ENCODE measurements at regions not wholly inside any gene's neighbourhood (a gene's known extent, or its start where the extent isn't known, plus 50 kb on each side); places are given as distances from the start of the nearest gene placed in this dataset.

DNA sequence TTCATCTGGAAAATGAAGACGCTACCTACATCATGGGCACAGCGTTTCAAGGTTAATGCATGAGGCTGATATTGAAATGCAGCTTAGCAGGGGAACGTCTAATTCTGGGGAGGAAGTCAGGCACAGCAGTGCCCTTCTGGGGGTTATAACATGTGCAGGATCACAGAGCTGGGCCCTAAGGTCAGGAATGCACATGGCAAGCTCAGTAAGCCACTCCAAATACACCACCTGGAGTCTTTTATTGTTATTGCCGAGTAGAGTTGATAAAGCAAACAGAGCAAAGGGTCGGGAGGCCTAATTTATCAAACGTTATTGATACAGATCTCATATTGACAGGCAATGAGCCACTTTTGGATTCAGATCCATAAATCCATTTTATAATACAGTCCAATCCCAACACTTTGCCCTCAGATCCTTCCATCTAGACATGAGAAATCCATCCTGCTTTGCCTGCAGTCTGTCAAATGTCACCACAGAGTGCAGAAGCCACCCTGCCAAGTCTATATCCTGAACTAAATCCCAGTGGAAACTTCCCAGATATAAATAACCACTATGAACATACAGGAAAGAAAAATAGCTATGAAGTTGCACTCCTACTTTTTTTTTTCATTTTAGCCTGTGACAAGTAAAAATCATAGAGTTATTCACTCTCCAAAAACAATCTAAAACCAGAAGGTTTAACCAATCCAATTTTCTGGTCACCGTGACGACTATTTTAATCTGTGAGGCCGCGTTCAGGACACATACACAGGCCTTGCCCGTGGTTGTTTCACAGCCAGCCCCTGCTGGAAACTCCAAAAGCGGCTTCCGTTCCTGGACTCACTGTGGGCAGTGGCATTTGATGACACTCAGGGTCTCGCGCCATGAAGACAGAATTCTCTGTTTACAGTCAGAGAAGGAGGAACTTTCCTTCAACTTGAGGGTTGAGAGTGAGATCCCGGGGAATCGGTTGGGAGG is 335.4 kb downstream of the DHX15 start:
- no peak overlapping the region for H3K4me3 ChIP-seq (ENCODE audit: low read depth, poor library complexity, severe bottlenecking)
- intact Hi-C loops (cut with DNase I; ENCODE audit: low total_unique reads): no loop called here
- TF ChIP-seq POLR2A (IDR thresholded peaks at IDR 0.05): no peak
- WGBS, 2 donors: 72 to 78% methylated on average over 17 of the region's 17 CpGs
- DNase-seq (ENCODE audit: low spot score in 2 of 2): no peak

GRCh38 chr4:24245491-24245820 is 338.9 kb downstream of the DHX15 start:
- TF ChIP-seq POLR2A (IDR thresholded peaks at IDR 0.05): no peak
- TF ChIP-seq, protein P1, sequence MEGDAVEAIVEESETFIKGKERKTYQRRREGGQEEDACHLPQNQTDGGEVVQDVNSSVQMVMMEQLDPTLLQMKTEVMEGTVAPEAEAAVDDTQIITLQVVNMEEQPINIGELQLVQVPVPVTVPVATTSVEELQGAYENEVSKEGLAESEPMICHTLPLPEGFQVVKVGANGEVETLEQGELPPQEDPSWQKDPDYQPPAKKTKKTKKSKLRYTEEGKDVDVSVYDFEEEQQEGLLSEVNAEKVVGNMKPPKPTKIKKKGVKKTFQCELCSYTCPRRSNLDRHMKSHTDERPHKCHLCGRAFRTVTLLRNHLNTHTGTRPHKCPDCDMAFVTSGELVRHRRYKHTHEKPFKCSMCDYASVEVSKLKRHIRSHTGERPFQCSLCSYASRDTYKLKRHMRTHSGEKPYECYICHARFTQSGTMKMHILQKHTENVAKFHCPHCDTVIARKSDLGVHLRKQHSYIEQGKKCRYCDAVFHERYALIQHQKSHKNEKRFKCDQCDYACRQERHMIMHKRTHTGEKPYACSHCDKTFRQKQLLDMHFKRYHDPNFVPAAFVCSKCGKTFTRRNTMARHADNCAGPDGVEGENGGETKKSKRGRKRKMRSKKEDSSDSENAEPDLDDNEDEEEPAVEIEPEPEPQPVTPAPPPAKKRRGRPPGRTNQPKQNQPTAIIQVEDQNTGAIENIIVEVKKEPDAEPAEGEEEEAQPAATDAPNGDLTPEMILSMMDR (IDR thresholded peaks at IDR 0.05): no peak
- DNase-seq (ENCODE audit: low spot score in 2 of 2): no peak
- intact Hi-C loops (cut with DNase I; ENCODE audit: low total_unique reads): no loop called here
- 53 to 57% methylated on average over 2 of the region's 2 CpGs for WGBS, 2 donors
- H3K4me3 ChIP-seq (ENCODE audit: low read depth, poor library complexity, severe bottlenecking): no peak overlapping the region

DNA sequence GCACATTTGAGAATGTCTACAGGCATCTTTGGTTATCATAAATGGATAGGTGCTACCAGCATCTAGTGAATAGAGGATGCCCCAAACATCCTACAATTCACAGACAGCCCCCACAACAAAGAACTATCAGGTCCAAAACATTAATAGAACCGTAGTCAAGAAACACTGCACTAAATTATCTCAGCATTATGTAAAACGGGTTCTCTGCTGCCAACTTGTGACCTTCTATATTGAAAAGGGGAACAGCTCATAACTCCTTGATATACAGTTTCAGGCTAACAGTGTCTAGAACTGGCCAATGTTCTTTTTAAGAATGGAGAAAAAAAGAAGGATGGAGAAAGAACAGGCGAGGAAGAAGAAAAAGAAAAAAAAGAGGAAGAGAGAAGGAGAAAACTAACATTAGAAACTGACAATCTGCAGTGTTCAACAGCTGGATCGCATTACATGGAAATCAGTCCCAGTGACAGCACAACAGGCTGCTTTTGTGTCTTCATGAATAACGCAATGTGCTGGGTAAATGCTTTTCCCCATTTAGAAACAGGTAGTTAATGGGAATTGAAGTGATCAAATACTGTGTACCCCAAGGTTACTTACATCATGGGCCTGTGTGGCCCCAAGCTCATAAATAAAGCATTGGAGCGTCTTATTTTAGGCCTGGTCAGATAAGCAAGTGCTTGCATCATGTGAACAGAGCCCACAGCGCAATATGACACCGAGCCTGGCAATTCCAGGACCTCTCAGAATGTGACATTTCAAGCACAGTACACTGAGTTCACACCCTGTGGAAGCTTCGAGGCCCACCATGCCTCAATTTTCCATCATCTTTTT is 339.5 kb downstream of the DHX15 start:
- peak in 1 of 2 donors; percentile 84 for DNase-seq (ENCODE audit: low spot score in 2 of 2)
- H3K4me3 ChIP-seq (ENCODE audit: low read depth, poor library complexity, severe bottlenecking): no peak overlapping the region
- TF ChIP-seq POLR2A (IDR thresholded peaks at IDR 0.05): no peak
- TF ChIP-seq, protein P1 (IDR thresholded peaks at IDR 0.05): no peak
- intact Hi-C loops (cut with DNase I; ENCODE audit: low total_unique reads): no loop called here
- 56% methylated on average over 9 of the region's 9 CpGs for WGBS, 2 donors

- H3K4me3 ChIP-seq (ENCODE audit: low read depth, poor library complexity, severe bottlenecking): no peak overlapping the region
- intact Hi-C loops (cut with DNase I; ENCODE audit: low total_unique reads): no loop called here
- no peak for DNase-seq (ENCODE audit: low spot score in 2 of 2)
- no peak for TF ChIP-seq POLR2A (IDR thresholded peaks at IDR 0.05)
- TF ChIP-seq, protein P1 (IDR thresholded peaks at IDR 0.05): no peak
- WGBS, 2 donors: 72% methylated on average over 2 of the region's 2 CpGs
Measured at GRCh38 chr4:24243641-24244040, 340.7 kb downstream of the DHX15 start.

GRCh38 chr4:24241511-24241910 is 342.8 kb downstream of the DHX15 start:
- H3K4me3 ChIP-seq (ENCODE audit: low read depth, poor library complexity, severe bottlenecking): no peak overlapping the region
- DNase-seq (ENCODE audit: low spot score in 2 of 2): no peak
- intact Hi-C loops (cut with DNase I; ENCODE audit: low total_unique reads): no loop called here
- no peak for TF ChIP-seq POLR2A (IDR thresholded peaks at IDR 0.05)
- TF ChIP-seq, protein P1 (IDR thresholded peaks at IDR 0.05): no peak
- 76 to 84% methylated on average over 5 of the region's 5 CpGs for WGBS, 2 donors

DNA sequence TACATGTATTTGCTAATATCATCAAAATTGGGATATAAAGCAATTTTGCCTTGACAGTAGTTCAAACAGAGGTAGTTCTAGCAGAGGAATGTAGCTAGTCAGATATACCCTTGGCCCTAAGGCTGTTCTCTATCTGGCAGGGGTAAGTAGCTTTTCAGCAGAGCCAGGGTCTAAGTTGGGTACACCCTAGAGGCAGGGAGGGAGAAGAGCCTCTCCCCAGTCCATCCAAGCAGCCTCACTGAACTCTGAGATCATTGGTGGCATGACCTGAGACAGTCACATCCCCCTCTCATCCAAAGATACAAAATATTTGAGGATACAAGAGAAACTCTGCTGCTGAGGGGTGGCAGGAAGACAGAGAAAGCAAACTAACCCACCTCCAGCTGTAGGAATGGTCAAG is 343.7 kb downstream of the DHX15 start:
- H3K4me3 ChIP-seq (ENCODE audit: low read depth, poor library complexity, severe bottlenecking): no peak overlapping the region
- DNase-seq (ENCODE audit: low spot score in 2 of 2): no peak
- TF ChIP-seq, protein P1 (IDR thresholded peaks at IDR 0.05): no peak
- no peak for TF ChIP-seq POLR2A (IDR thresholded peaks at IDR 0.05)
- intact Hi-C loops (cut with DNase I; ENCODE audit: low total_unique reads): no loop called here
